GM23338 (cell line): ENCODE measurements at regions not wholly inside any gene's neighbourhood (a gene's known extent, or its start where the extent isn't known, plus 50 kb on each side); places are given as distances from the start of the nearest gene placed in this dataset.

Source experiments
- ATAC-seq: fragments of 200-7000 bp; cut with Tn5 transposase; 3 replicates; pipeline ENCODE4 v1.9.1; 2020
- DNase-seq: peaks from one replicate; pipeline ENCODE4 v3.0.0-alpha.2; 2015; ENCODE audit warnings: low spot score
- H2AFZ ChIP-seq: fragments of 200-600 bp; sonication (generic); 2 replicates; pipeline ENCODE4 v1.8.0; 2016; ENCODE audit warnings: antibody characterized with exemption, mild to moderate bottlenecking, moderate library complexity
- H3F3A ChIP-seq: fragments of 200-600 bp; sonication (generic); replicated peaks from 2 replicates; pipeline ENCODE4 v1.8.0; 2017; ENCODE audit warnings: antibody characterized with exemption, mixed run types, low read depth
- H3K27ac ChIP-seq: fragments of 200-600 bp; sonication (generic); 2 replicates; pipeline ENCODE4 v1.6.1; 2016; ENCODE audit warnings: low read depth
- H3K27me3 ChIP-seq: fragments of 200-600 bp; sonication (generic); 2 replicates; pipeline ENCODE4 v1.8.0; 2016; ENCODE audit warnings: mild to moderate bottlenecking, mixed run types, moderate library complexity; ENCODE audit not compliant: insufficient read depth
- H3K36me3 ChIP-seq: fragments of 200-600 bp; sonication (generic); 2 replicates; pipeline ENCODE4 v1.8.0; 2016; ENCODE audit warnings: mild to moderate bottlenecking; ENCODE audit not compliant: insufficient read depth
- H3K4me1 ChIP-seq: fragments of 200-600 bp; sonication (generic); 2 replicates; pipeline ENCODE4 v1.8.0; 2016; ENCODE audit warnings: mild to moderate bottlenecking, moderate library complexity; ENCODE audit not compliant: insufficient read depth
- H3K4me2 ChIP-seq: fragments of 200-600 bp; sonication (generic); 2 replicates; pipeline ENCODE4 v1.7.1; 2017; ENCODE audit warnings: mixed run types
- H3K4me3 ChIP-seq: fragments of 200-600 bp; sonication (generic); 2 replicates; pipeline ENCODE4 v1.6.1; 2016; ENCODE audit warnings: mixed run types
- H3K79me2 ChIP-seq: fragments of 200-600 bp; sonication (generic); replicated peaks from 2 replicates; pipeline ENCODE4 v1.8.0; 2017; ENCODE audit warnings: mild to moderate bottlenecking; ENCODE audit not compliant: insufficient read depth
- H3K9me2 ChIP-seq: fragments of 200-600 bp; sonication (generic); 2 replicates; pipeline ENCODE4 v1.8.0; 2017; ENCODE audit not compliant: insufficient read depth
- H4K20me1 ChIP-seq: fragments of 200-600 bp; sonication (generic); replicated peaks from 2 replicates; pipeline ENCODE4 v1.8.0; 2017; ENCODE audit warnings: mild to moderate bottlenecking; ENCODE audit not compliant: insufficient read depth
- H3K27ac Mint-ChIP-seq: 2 replicates; pipeline ENCODE4 v1.8.0; 2020; ENCODE audit warnings: inconsistent platforms, mild to moderate bottlenecking, moderate library complexity, mixed read lengths
- H3K27me3 Mint-ChIP-seq: 3 replicates; pipeline ENCODE4 v1.8.0; 2022; ENCODE audit warnings: low read depth, mild to moderate bottlenecking, moderate library complexity, mixed read lengths, inconsistent platforms; ENCODE audit not compliant: insufficient read depth, poor library complexity
- H3K36me3 Mint-ChIP-seq: 3 replicates; pipeline ENCODE4 v1.8.0; 2021; ENCODE audit warnings: low read depth, mild to moderate bottlenecking, inconsistent platforms, moderate library complexity, mixed read lengths
- H3K4me1 Mint-ChIP-seq: 3 replicates; pipeline ENCODE4 v1.8.0; 2020; ENCODE audit warnings: mild to moderate bottlenecking, inconsistent platforms, mixed read lengths
- H3K4me3 Mint-ChIP-seq: 3 replicates; pipeline ENCODE4 v1.8.0; 2021; ENCODE audit warnings: moderate library complexity, mild to moderate bottlenecking, inconsistent platforms, mixed read lengths
- H3K9me3 Mint-ChIP-seq: 3 replicates; pipeline ENCODE4 v1.8.0; 2020; ENCODE audit warnings: moderate library complexity, mild to moderate bottlenecking, inconsistent platforms, mixed read lengths
- CREB1 ChIP-seq: fragments of 250-450 bp; sonication (Bioruptor Pico); IDR thresholded peaks from 2 replicates; pipeline ENCODE4 v1.5.0; 2020; ENCODE audit warnings: low read depth, mild to moderate bottlenecking, moderate library complexity
- EZH2 ChIP-seq: fragments of 200-600 bp; sonication (generic); IDR thresholded peaks from one replicate; pipeline ENCODE4 v1.8.0; 2017; ENCODE audit warnings: antibody characterized with exemption, mild to moderate bottlenecking, low read depth; ENCODE audit not compliant: unreplicated experiment
- EZH2phosphoT487 ChIP-seq: fragments of 200-600 bp; sonication (generic); IDR thresholded peaks from one replicate; pipeline ENCODE4 v1.8.1; 2018; ENCODE audit warnings: antibody characterized with exemption; ENCODE audit not compliant: unreplicated experiment
- JUNB ChIP-seq: IDR thresholded peaks from one replicate; pipeline ENCODE4 v1.6.1; 2016; ENCODE audit warnings: antibody characterized with exemption; ENCODE audit not compliant: unreplicated experiment
- NANOG ChIP-seq: IDR thresholded peaks from 2 replicates; pipeline ENCODE4 v1.6.1; 2016; ENCODE audit warnings: antibody characterized with exemption, borderline replicate concordance
- POLR2AphosphoS5 ChIP-seq: IDR thresholded peaks from 2 replicates; pipeline ENCODE4 v1.6.1; 2016; ENCODE audit warnings: antibody characterized with exemption, low read depth
- STAT1 ChIP-seq: IDR thresholded peaks from one replicate; pipeline ENCODE4 v1.6.1; 2016; ENCODE audit warnings: antibody characterized with exemption; ENCODE audit not compliant: unreplicated experiment
- ZNF114 ChIP-seq: fragments of 250-450 bp; sonication (Bioruptor Pico); IDR thresholded peaks from 2 replicates; pipeline ENCODE4 v1.5.0; 2020; ENCODE audit warnings: mild to moderate bottlenecking, moderate library complexity
- ZNF331 ChIP-seq: fragments of 250-450 bp; sonication (Bioruptor Pico); IDR thresholded peaks from 2 replicates; pipeline ENCODE4 v1.5.0; 2020; ENCODE audit warnings: low read depth, mild to moderate bottlenecking, moderate library complexity
- TF ChIP-seq, protein P1 (sequence below): IDR thresholded peaks from 2 replicates; pipeline ENCODE4 v1.6.1; 2016; ENCODE audit warnings: antibody characterized with exemption
- TF ChIP-seq, protein P2 (sequence below): fragments of 250-450 bp; sonication (Bioruptor Pico); IDR thresholded peaks from 2 replicates; pipeline ENCODE4 v1.5.0; 2020; ENCODE audit warnings: mild to moderate bottlenecking, moderate library complexity
- TF ChIP-seq, protein P3 (sequence below): IDR thresholded peaks from one replicate; pipeline ENCODE4 v1.6.1; 2018; ENCODE audit warnings: antibody characterized with exemption; ENCODE audit not compliant: unreplicated experiment
- TF ChIP-seq, protein P4 (sequence below), 2 experiments: fragments of 200-600 bp in 1 of 2; sonication (generic) in 1 of 2; conservative IDR thresholded peaks; 2 replicates each; pipeline versions ENCODE4 v1.5.1 to v1.6.1; 2016 to 2017; ENCODE audit warnings: antibody characterized with exemption in 2 of 2, low read depth in 2 of 2, mild to moderate bottlenecking in 2 of 2, moderate library complexity in 1 of 2

DNA sequence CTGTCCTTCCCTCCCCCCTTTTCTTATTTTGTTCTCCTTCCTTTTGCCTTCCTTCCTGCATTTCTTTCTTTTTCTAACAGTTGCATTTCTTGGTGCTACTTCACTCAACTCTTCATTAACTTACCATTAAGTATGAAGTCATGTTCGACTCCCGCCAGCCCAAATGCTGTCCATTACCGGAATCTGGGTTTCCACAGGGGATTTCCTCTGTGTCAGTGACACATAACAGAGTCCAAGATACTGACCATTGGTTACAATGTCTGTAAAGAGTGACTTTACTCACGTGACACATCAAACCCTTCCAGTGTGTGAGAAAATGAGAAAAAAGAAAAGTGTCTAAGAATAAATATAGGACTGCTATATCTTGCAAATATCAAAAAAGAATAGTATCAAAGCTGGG lies 500.0 kb upstream of the FRG1 start:
- H3K4me3 Mint-ChIP-seq, result no peak overlapping the region
- Histone ChIP-seq H3K36me3 (no peaks in the 10 kb centered on the region), H3K4me1 (no peaks in the 10 kb centered on the region), H3K4me2 (no peak overlapping the region), H3K4me3 (no peak overlapping the region), H3K79me2 (no peaks in the 10 kb centered on the region), H3K9me2 (no peaks in the 10 kb centered on the region; the same call in 1 of the 2 replicates), H4K20me1 (no peaks in the 10 kb centered on the region), H3K27me3 (no peaks in the 10 kb centered on the region), H3F3A (no peaks in the 10 kb centered on the region), H2AFZ (no peak overlapping the region), H3K27ac (no peak overlapping the region)
- ATAC-seq (no peak), DNase-seq (no peak)
- peaks cover 39% of the 10 kb centered on the region for H3K9me3 Mint-ChIP-seq
- no peak overlapping the region for H3K27ac Mint-ChIP-seq
- H3K27me3 Mint-ChIP-seq, result no peaks in the 10 kb centered on the region
- no peaks in the 10 kb centered on the region for H3K4me1 Mint-ChIP-seq
- H3K36me3 Mint-ChIP-seq, result peaks cover 5% of the 10 kb centered on the region; the same call in 2 of the 3 replicates
- TF ChIP-seq EZH2, result no peak
- no peak for TF ChIP-seq STAT1
- no peak for TF ChIP-seq NANOG
- TF ChIP-seq EZH2phosphoT487, result no peak
- TF ChIP-seq ZNF114 (CRISPR knock-in tag), result no peak
- no peak for TF ChIP-seq ZNF331 (CRISPR knock-in tag)
- no peak for TF ChIP-seq CREB1 (CRISPR knock-in tag)
- TF ChIP-seq, protein P1, sequence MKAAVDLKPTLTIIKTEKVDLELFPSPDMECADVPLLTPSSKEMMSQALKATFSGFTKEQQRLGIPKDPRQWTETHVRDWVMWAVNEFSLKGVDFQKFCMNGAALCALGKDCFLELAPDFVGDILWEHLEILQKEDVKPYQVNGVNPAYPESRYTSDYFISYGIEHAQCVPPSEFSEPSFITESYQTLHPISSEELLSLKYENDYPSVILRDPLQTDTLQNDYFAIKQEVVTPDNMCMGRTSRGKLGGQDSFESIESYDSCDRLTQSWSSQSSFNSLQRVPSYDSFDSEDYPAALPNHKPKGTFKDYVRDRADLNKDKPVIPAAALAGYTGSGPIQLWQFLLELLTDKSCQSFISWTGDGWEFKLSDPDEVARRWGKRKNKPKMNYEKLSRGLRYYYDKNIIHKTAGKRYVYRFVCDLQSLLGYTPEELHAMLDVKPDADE, result no peak
- TF ChIP-seq, protein P2, sequence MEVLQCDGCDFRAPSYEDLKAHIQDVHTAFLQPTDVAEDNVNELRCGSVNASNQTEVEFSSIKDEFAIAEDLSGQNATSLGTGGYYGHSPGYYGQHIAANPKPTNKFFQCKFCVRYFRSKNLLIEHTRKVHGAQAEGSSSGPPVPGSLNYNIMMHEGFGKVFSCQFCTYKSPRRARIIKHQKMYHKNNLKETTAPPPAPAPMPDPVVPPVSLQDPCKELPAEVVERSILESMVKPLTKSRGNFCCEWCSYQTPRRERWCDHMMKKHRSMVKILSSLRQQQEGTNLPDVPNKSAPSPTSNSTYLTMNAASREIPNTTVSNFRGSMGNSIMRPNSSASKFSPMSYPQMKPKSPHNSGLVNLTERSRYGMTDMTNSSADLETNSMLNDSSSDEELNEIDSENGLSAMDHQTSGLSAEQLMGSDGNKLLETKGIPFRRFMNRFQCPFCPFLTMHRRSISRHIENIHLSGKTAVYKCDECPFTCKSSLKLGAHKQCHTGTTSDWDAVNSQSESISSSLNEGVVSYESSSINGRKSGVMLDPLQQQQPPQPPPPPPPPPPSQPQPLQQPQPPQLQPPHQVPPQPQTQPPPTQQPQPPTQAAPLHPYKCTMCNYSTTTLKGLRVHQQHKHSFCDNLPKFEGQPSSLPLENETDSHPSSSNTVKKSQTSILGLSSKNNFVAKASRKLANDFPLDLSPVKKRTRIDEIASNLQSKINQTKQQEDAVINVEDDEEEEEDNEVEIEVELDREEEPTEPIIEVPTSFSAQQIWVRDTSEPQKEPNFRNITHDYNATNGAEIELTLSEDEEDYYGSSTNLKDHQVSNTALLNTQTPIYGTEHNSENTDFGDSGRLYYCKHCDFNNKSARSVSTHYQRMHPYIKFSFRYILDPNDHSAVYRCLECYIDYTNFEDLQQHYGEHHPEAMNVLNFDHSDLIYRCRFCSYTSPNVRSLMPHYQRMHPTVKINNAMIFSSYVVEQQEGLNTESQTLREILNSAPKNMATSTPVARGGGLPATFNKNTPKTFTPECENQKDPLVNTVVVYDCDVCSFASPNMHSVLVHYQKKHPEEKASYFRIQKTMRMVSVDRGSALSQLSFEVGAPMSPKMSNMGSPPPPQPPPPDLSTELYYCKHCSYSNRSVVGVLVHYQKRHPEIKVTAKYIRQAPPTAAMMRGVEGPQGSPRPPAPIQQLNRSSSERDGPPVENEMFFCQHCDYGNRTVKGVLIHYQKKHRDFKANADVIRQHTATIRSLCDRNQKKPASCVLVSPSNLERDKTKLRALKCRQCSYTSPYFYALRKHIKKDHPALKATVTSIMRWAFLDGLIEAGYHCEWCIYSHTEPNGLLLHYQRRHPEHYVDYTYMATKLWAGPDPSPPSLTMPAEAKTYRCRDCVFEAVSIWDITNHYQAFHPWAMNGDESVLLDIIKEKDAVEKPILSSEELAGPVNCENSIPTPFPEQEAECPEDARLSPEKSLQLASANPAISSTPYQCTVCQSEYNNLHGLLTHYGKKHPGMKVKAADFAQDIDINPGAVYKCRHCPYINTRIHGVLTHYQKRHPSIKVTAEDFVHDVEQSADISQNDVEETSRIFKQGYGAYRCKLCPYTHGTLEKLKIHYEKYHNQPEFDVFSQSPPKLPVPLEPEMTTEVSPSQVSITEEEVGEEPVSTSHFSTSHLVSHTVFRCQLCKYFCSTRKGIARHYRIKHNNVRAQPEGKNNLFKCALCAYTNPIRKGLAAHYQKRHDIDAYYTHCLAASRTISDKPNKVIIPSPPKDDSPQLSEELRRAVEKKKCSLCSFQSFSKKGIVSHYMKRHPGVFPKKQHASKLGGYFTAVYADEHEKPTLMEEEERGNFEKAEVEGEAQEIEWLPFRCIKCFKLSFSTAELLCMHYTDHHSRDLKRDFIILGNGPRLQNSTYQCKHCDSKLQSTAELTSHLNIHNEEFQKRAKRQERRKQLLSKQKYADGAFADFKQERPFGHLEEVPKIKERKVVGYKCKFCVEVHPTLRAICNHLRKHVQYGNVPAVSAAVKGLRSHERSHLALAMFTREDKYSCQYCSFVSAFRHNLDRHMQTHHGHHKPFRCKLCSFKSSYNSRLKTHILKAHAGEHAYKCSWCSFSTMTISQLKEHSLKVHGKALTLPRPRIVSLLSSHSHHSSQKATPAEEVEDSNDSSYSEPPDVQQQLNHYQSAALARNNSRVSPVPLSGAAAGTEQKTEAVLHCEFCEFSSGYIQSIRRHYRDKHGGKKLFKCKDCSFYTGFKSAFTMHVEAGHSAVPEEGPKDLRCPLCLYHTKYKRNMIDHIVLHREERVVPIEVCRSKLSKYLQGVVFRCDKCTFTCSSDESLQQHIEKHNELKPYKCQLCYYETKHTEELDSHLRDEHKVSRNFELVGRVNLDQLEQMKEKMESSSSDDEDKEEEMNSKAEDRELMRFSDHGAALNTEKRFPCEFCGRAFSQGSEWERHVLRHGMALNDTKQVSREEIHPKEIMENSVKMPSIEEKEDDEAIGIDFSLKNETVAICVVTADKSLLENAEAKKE, result no peak
- TF ChIP-seq, protein P3, sequence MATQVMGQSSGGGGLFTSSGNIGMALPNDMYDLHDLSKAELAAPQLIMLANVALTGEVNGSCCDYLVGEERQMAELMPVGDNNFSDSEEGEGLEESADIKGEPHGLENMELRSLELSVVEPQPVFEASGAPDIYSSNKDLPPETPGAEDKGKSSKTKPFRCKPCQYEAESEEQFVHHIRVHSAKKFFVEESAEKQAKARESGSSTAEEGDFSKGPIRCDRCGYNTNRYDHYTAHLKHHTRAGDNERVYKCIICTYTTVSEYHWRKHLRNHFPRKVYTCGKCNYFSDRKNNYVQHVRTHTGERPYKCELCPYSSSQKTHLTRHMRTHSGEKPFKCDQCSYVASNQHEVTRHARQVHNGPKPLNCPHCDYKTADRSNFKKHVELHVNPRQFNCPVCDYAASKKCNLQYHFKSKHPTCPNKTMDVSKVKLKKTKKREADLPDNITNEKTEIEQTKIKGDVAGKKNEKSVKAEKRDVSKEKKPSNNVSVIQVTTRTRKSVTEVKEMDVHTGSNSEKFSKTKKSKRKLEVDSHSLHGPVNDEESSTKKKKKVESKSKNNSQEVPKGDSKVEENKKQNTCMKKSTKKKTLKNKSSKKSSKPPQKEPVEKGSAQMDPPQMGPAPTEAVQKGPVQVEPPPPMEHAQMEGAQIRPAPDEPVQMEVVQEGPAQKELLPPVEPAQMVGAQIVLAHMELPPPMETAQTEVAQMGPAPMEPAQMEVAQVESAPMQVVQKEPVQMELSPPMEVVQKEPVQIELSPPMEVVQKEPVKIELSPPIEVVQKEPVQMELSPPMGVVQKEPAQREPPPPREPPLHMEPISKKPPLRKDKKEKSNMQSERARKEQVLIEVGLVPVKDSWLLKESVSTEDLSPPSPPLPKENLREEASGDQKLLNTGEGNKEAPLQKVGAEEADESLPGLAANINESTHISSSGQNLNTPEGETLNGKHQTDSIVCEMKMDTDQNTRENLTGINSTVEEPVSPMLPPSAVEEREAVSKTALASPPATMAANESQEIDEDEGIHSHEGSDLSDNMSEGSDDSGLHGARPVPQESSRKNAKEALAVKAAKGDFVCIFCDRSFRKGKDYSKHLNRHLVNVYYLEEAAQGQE, result no peak
- TF ChIP-seq JUNB, result no peak
- TF ChIP-seq, protein P4, sequence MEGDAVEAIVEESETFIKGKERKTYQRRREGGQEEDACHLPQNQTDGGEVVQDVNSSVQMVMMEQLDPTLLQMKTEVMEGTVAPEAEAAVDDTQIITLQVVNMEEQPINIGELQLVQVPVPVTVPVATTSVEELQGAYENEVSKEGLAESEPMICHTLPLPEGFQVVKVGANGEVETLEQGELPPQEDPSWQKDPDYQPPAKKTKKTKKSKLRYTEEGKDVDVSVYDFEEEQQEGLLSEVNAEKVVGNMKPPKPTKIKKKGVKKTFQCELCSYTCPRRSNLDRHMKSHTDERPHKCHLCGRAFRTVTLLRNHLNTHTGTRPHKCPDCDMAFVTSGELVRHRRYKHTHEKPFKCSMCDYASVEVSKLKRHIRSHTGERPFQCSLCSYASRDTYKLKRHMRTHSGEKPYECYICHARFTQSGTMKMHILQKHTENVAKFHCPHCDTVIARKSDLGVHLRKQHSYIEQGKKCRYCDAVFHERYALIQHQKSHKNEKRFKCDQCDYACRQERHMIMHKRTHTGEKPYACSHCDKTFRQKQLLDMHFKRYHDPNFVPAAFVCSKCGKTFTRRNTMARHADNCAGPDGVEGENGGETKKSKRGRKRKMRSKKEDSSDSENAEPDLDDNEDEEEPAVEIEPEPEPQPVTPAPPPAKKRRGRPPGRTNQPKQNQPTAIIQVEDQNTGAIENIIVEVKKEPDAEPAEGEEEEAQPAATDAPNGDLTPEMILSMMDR (conservative IDR thresholded peaks at IDR 0.05; ENCODE audit: low read depth in 2 of 2), result no peak
- no peak for TF ChIP-seq POLR2AphosphoS5
